ENCODE measurements at regions not wholly inside any gene's neighbourhood (a gene's known extent, or its start where the extent isn't known, plus 50 kb on each side); places are given as distances from the start of the nearest gene placed in this dataset.

DNA sequence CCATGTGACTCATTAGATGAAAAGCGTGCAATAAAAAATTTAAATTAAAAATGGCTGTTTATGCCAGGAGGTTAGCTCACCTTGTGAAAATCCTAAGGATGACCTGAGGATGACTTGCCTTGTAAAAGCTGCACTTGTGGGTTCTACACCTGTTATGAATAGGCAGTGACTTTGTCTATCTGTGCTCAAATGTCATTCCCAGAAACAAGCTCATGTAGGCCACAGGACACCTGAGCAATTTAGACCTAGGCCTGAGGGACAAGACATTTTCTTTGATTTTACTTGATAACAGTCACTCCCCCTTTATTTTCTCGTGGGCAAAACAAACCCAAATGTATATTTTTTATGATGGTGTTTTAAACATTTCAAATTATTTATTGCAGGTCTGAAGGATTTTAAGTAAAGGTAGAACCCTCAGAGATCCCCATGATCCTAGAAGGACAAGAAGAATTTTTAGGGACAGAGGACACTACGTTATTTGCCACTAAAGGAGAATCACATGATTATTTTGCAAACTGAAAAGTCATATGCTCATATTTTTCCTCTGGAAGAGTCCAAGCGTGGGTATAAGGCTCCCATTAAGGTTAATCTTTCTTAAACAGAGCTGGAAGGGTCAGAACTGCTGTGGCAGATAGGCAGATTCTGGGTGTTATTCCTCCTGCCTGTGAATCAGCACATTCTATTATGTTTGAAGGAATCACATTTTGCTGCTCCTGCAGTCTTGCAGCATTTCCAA is 277.5 kb upstream of the MAN1A1 start:
- H3K27me3 ChIP-seq (ENCODE audit: insufficient read depth): no peaks in the 10 kb centered on the region
- no peaks in the 10 kb centered on the region for H3K9me3 ChIP-seq
- TF ChIP-seq CTCF (IDR thresholded peaks at IDR 0.05) (no peak), RXRA (IDR thresholded peaks at IDR 0.05; ENCODE audit: borderline replicate concordance, low read depth) (no peak), ZBTB33 (IDR thresholded peaks at IDR 0.05; ENCODE audit: borderline replicate concordance, low read depth) (no peak), EZH2phosphoT487 (IDR thresholded peaks at IDR 0.05; ENCODE audit: borderline replicate concordance, low read depth) (no peak), FOSL2 (IDR thresholded peaks at IDR 0.05; ENCODE audit: borderline replicate concordance, low read depth) (no peak), YY1 (IDR thresholded peaks at IDR 0.05; ENCODE audit: low read depth) (no peak), ELF1 (IDR thresholded peaks at IDR 0.05) (no peak), CHD2 (IDR thresholded peaks at IDR 0.05; ENCODE audit: low read length, partially characterized antibody) (no peak)
- TF ChIP-seq, protein P1, sequence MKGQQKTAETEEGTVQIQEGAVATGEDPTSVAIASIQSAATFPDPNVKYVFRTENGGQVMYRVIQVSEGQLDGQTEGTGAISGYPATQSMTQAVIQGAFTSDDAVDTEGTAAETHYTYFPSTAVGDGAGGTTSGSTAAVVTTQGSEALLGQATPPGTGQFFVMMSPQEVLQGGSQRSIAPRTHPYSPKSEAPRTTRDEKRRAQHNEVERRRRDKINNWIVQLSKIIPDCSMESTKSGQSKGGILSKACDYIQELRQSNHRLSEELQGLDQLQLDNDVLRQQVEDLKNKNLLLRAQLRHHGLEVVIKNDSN (IDR thresholded peaks at IDR 0.05; ENCODE audit: borderline replicate concordance, low read depth): no peak
- no peaks in the 10 kb centered on the region for H3K36me3 ChIP-seq (replicated peaks in 1 of 2; ENCODE audit: control insufficient read depth in 1 of 2, insufficient read depth in 2 of 2, low read length in 1 of 2)
- WGBS (ENCODE audit: low lambda C conversion rate): 89% methylated on average over 4 of the region's 4 CpGs
- no peak overlapping the region for H3K4me2 ChIP-seq
- H2AFZ ChIP-seq (ENCODE audit: low read depth): no peak overlapping the region
- H3K9me2 ChIP-seq: no peaks in the 10 kb centered on the region; the same call in 1 of the 2 replicates
- H3K79me2 ChIP-seq (ENCODE audit: insufficient read depth): no peaks in the 10 kb centered on the region
- peaks cover 0 to 3% of the 10 kb centered on the region in 2 experiments; a peak in 1 of 4 replicates for H3K4me1 ChIP-seq (ENCODE audit: control insufficient read depth in 1 of 2, insufficient read depth in 2 of 2, low read depth in 1 of 2, low read length in 1 of 2)
- no peak overlapping the region for H3K4me3 ChIP-seq (ENCODE audit: low read depth in 2 of 2, low read length in 1 of 2)
- DNase-seq: no peak
- H3K9ac ChIP-seq: no peak overlapping the region
- no peaks in the 10 kb centered on the region for H4K20me1 ChIP-seq (ENCODE audit: insufficient read depth)
- ChIA-PET POLR2A (no interaction called here), CTCF (no interaction called here)
- H3F3A ChIP-seq (replicated peaks; ENCODE audit: insufficient read depth): peaks cover under 1% of the 10 kb centered on the region
- no peak overlapping the region for H3K27ac ChIP-seq (ENCODE audit: low read depth in 2 of 2, low read length in 1 of 2)

- Histone ChIP-seq H4K20me1 (ENCODE audit: insufficient read depth) (no peaks in the 10 kb centered on the region), H3K36me3 (replicated peaks in 1 of 2; ENCODE audit: control insufficient read depth in 1 of 2, insufficient read depth in 2 of 2, low read length in 1 of 2) (no peaks in the 10 kb centered on the region), H2AFZ (ENCODE audit: low read depth) (peak overlapping the region; percentile 74; the same call in 1 of the 2 replicates), H3K27me3 (ENCODE audit: insufficient read depth) (no peaks in the 10 kb centered on the region), H3K9me2 (no peaks in the 10 kb centered on the region; the same call in 1 of the 2 replicates), H3K9me3 (no peaks in the 10 kb centered on the region), H3K4me1 (ENCODE audit: control insufficient read depth in 1 of 2, insufficient read depth in 2 of 2, low read depth in 1 of 2, low read length in 1 of 2) (no peaks in the 10 kb centered on the region; a peak in 1 of 4 replicates), H3K4me2 (peak overlapping the region; percentile 54), H3F3A (replicated peaks; ENCODE audit: insufficient read depth) (peaks cover 9% of the 10 kb centered on the region), H3K9ac (peak overlapping the region; percentile 30; the same call in 1 of the 2 replicates), H3K79me2 (ENCODE audit: insufficient read depth) (no peaks in the 10 kb centered on the region), H3K4me3 (ENCODE audit: low read depth in 2 of 2, low read length in 1 of 2) (no peak overlapping the region), H3K27ac (ENCODE audit: low read depth in 2 of 2, low read length in 1 of 2) (peak overlapping the region; percentile 64 to 79; a peak in 3 of 4 replicates)
- POLR2A ChIA-PET: no interaction called here
- no peak for DNase-seq
- 6% methylated on average over 4 of the region's 4 CpGs for WGBS (ENCODE audit: low lambda C conversion rate)
- CTCF ChIA-PET: no interaction called here
- TF ChIP-seq EZH2phosphoT487 (IDR thresholded peaks at IDR 0.05; ENCODE audit: borderline replicate concordance, low read depth): no peak
- TF ChIP-seq PBX3 (IDR thresholded peaks at IDR 0.05): peak; percentile 92
- TF ChIP-seq TEAD4 (IDR thresholded peaks at IDR 0.05; ENCODE audit: borderline replicate concordance, insufficient read depth): peak; percentile 88
- TF ChIP-seq, protein P2, sequence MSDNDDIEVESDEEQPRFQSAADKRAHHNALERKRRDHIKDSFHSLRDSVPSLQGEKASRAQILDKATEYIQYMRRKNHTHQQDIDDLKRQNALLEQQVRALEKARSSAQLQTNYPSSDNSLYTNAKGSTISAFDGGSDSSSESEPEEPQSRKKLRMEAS (IDR thresholded peaks at IDR 0.05; ENCODE audit: low read depth): peak; percentile 54; the same call in 1 of the 2 replicates
- TF ChIP-seq GABPA (IDR thresholded peaks at IDR 0.05; ENCODE audit: low read depth): no peak
- TF ChIP-seq GATA2 (CRISPR knock-in tag; IDR thresholded peaks at IDR 0.05): no peak
- TF ChIP-seq USF2 (IDR thresholded peaks at IDR 0.05; ENCODE audit: borderline replicate concordance, low read depth, low read length): no peak
- no peak for TF ChIP-seq SMC3 (IDR thresholded peaks at IDR 0.05; ENCODE audit: low read depth, low read length)
- TF ChIP-seq POLR2AphosphoS5 (IDR thresholded peaks at IDR 0.05; ENCODE audit: low read depth, low read length): peak; percentile 32; the same call in 1 of the 2 replicates
- TF ChIP-seq FOXM1 (IDR thresholded peaks at IDR 0.05; ENCODE audit: low read depth): 0 out of 2 replicates have a peak, but pooled peaks have one; percentile 37
- TF ChIP-seq RFX5 (IDR thresholded peaks at IDR 0.05; ENCODE audit: low read length): no peak
- peak; percentile 91 for TF ChIP-seq FOSL2 (IDR thresholded peaks at IDR 0.05; ENCODE audit: borderline replicate concordance, low read depth)
These were observed 271.4 kb upstream of the MAN1A1 start for GRCh38 chr6:119620846-119621555.
